HL-60 (cell line): ENCODE measurements at regions not wholly inside any gene's neighbourhood (a gene's known extent, or its start where the extent isn't known, plus 50 kb on each side); places are given as distances from the start of the nearest gene placed in this dataset.
"Not testable (repeated sequence)": the region's sequence is repeated elsewhere in the genome, so short reads cannot be mapped to it uniquely, and the experiment has no call there.

ENCODE experiments used
- GABPA ChIP-seq: IDR thresholded peaks from 2 replicates; pipeline ENCODE4 v1.6.1; 2012; ENCODE audit warnings: low read depth
- POLR2AphosphoS5 ChIP-seq: IDR thresholded peaks from 2 replicates; pipeline ENCODE4 v1.6.1; 2012; ENCODE audit warnings: low read depth
- TF ChIP-seq, protein P1 (sequence below): IDR thresholded peaks from one replicate; pipeline ENCODE4 v1.5.1; 2011; ENCODE audit warnings: low read length, control low read depth, inconsistent platforms; ENCODE audit not compliant: insufficient read depth
- TF ChIP-seq, protein P2 (sequence below): IDR thresholded peaks from 2 replicates; pipeline ENCODE4 v1.6.1; 2012; ENCODE audit warnings: low read depth; ENCODE audit not compliant: insufficient replicate concordance

DNA sequence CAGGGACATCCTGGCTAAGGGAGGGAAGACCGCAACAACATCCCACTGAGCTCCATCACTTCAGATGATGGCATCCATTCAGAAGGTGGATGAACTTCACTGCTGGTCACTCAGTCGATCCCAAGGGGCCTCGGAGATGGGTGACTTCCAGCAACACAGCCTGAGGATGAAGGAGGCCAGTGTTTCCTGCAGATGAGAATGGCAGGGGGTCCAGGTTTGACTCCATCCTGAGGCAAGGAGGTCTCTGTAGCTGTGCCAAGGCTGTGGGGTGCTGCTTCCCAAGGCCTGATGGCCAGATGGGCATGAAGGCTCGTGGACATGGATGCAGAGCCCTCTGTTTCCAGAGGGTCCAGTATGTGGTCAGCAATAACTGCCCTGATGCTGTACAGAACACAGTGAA, 2693.4 kb upstream of the DEFB115 start:
- TF ChIP-seq POLR2AphosphoS5, GABPA: not testable (repeated sequence)
- TF ChIP-seq, protein P1, sequence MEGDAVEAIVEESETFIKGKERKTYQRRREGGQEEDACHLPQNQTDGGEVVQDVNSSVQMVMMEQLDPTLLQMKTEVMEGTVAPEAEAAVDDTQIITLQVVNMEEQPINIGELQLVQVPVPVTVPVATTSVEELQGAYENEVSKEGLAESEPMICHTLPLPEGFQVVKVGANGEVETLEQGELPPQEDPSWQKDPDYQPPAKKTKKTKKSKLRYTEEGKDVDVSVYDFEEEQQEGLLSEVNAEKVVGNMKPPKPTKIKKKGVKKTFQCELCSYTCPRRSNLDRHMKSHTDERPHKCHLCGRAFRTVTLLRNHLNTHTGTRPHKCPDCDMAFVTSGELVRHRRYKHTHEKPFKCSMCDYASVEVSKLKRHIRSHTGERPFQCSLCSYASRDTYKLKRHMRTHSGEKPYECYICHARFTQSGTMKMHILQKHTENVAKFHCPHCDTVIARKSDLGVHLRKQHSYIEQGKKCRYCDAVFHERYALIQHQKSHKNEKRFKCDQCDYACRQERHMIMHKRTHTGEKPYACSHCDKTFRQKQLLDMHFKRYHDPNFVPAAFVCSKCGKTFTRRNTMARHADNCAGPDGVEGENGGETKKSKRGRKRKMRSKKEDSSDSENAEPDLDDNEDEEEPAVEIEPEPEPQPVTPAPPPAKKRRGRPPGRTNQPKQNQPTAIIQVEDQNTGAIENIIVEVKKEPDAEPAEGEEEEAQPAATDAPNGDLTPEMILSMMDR, result not testable (repeated sequence)
- TF ChIP-seq, protein P2, sequence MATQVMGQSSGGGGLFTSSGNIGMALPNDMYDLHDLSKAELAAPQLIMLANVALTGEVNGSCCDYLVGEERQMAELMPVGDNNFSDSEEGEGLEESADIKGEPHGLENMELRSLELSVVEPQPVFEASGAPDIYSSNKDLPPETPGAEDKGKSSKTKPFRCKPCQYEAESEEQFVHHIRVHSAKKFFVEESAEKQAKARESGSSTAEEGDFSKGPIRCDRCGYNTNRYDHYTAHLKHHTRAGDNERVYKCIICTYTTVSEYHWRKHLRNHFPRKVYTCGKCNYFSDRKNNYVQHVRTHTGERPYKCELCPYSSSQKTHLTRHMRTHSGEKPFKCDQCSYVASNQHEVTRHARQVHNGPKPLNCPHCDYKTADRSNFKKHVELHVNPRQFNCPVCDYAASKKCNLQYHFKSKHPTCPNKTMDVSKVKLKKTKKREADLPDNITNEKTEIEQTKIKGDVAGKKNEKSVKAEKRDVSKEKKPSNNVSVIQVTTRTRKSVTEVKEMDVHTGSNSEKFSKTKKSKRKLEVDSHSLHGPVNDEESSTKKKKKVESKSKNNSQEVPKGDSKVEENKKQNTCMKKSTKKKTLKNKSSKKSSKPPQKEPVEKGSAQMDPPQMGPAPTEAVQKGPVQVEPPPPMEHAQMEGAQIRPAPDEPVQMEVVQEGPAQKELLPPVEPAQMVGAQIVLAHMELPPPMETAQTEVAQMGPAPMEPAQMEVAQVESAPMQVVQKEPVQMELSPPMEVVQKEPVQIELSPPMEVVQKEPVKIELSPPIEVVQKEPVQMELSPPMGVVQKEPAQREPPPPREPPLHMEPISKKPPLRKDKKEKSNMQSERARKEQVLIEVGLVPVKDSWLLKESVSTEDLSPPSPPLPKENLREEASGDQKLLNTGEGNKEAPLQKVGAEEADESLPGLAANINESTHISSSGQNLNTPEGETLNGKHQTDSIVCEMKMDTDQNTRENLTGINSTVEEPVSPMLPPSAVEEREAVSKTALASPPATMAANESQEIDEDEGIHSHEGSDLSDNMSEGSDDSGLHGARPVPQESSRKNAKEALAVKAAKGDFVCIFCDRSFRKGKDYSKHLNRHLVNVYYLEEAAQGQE, result not testable (repeated sequence)
